ENCODE measurements at regions not wholly inside any gene's neighbourhood (a gene's known extent, or its start where the extent isn't known, plus 50 kb on each side); places are given as distances from the start of the nearest gene placed in this dataset.

- TF ChIP-seq CTCF (IDR thresholded peaks at IDR 0.05) (no peak), EP300 (IDR thresholded peaks at IDR 0.05) (no peak), POLR2A (IDR thresholded peaks at IDR 0.05; ENCODE audit: low read length) (no peak), POLR2AphosphoS2 (conservative IDR thresholded peaks at IDR 0.05; ENCODE audit: low read length) (no peak), HDAC2 (IDR thresholded peaks at IDR 0.05) (no peak), RAD21 (conservative IDR thresholded peaks at IDR 0.05 in 1 of 2, IDR thresholded peaks at IDR 0.05 in 1 of 2) (no peak), ESRRA (IDR thresholded peaks at IDR 0.05; ENCODE audit: borderline replicate concordance, low read length) (no peak), MAFK (IDR thresholded peaks at IDR 0.05; ENCODE audit: partially characterized antibody) (no peak), RCOR1 (IDR thresholded peaks at IDR 0.05; ENCODE audit: low read depth, low read length) (no peak), RNF2 (IDR thresholded peaks at IDR 0.05; ENCODE audit: borderline replicate concordance, low read depth) (no peak), SMC3 (IDR thresholded peaks at IDR 0.05) (no peak), HEYL (CRISPR knock-in tag; IDR thresholded peaks at IDR 0.05) (no peak), ZSCAN20 (CRISPR knock-in tag; IDR thresholded peaks at IDR 0.05) (no peak), HMGXB4 (CRISPR knock-in tag; IDR thresholded peaks at IDR 0.05; ENCODE audit: borderline replicate concordance) (no peak)
Observed at GRCh38 chr3:104297617-104298016, 1069.1 kb upstream of the ALCAM start.

Measured in A549 (cell line).